GM19395 (cell line): ENCODE measurements at regions not wholly inside any gene's neighbourhood (a gene's known extent, or its start where the extent isn't known, plus 50 kb on each side); places are given as distances from the start of the nearest gene placed in this dataset.

ENCODE experiments used
- ATAC-seq: cut with Tn5 transposase; IDR thresholded peaks from one replicate; pipeline ENCODE4 v1.9.1; 2021; ENCODE audit warnings: mild to moderate bottlenecking, moderate library complexity; ENCODE audit not compliant: unreplicated experiment

DNA sequence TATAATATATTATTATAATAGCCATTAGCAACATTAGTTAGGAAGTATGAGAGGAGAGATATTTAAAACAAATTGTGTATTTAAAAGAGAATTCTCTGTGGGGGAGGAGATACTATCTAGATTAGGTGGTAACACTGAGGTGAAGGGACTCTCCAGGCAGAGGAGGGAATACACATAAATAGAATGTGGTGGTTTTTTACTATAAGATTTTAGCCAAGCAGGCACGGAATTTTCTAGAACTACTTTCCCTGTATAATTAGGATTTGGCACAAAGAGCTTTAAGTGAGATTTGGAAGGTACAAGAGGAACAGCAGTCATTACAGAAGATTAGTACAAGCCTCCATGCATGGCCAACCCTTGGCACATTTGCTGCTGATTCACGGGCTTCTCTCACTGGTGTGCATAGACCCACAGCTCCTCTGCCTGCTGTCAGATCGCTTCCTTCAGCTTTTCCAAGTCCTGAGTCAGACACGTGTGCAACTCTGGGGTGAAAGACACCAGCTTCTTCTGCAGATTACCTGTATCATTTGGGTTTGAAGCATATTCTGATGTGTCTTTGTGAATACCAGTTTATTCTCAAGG lies 685.5 kb downstream of the KCTD8 start:
- peak; percentile 59 for ATAC-seq

GRCh38 chr4:43765514-43765913 lies 683.1 kb downstream of the KCTD8 start:
- ATAC-seq, result no peak

DNA sequence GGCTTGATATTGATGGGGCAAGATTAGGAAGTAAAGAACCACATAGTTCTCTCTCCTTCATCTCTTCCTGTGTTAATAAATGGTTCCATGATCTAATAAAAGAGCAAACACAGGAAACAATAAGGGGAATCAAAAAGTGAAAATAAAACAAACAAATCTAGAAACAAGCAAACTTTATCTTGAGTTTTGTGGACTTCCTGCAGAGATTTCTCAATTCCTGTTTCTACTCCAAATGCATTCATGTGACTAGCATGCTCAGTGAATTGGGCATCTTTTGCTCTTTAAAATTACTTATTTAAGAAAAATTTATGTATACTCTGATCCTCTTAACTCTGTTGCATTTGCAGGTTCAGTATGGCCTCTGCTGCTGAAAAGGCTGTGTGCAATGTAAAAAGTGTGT lies 682.0 kb downstream of the KCTD8 start:
- no peak for ATAC-seq

DNA sequence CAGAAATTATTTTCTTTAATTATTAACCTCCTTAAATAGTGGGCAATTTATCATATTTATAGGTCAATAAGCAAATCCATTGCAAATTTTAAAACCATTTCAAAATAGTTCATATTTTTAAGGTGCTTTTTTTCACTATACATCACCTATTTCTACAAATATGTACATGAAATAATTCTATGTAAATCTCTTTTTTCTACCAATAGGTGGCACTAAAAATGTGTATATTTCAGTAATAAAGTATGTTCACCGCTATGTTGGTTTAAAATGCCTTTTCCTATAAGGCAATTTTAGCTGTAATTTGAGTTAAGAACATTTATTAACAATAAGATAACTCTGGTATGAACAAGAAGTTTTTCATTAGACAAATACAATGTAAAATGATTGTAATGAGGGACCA lies 672.2 kb downstream of the KCTD8 start:
- no peak for ATAC-seq

DNA sequence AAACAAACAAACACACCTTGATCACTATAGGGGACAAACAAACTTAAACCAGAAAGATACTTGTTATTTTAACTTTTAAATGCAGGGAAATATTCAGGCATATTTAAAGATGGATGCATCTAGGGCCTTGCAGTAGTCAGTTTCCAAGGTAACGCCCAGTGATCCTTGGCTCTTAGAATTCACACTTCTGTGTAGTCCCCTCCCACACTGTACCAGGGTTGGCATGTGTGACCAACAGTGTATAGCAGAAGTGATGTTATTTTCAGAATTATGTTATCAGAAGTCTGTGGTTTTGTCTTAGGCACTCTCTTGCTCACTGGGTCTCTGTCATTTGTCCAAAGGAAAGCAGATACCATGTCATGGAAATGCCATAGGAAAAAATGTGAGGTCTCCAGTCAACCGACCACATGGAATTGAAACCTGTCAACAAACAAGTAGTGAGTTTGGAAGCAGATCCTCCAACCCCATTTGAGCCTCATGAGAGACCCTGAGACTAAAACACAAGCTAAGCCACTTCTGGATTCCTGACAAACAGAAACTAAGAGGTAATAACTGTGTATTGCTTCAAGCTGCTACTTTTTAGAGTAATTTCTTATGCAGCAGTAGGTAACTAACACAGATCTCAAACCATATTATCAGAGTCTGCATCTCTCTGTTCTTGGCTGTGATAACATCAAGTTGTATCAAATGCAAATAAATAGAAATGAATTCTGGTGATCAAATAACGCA lies 670.3 kb downstream of the KCTD8 start:
- no peak for ATAC-seq

DNA sequence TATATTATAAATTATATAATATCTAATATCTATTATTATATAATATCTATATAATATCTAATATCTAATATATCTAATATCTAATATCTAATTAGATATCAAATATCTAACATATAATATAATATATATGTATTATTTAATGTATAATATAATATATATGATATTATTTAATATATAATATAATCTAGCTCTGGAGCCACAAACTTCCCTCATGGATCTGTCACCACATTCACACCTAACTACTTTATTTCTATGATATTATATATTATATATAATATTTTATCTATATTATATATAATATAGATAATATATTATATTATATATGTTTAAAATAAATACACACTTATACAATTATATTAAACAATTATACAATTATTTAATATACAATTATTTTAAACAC lies 667.5 kb downstream of the KCTD8 start:
- no peak for ATAC-seq

GRCh38 chr4:43782391-43782790 lies 666.2 kb downstream of the KCTD8 start:
- ATAC-seq, result no peak

GRCh38 chr4:43816116-43816515 lies 632.5 kb downstream of the KCTD8 start:
- ATAC-seq, result no peak

DNA sequence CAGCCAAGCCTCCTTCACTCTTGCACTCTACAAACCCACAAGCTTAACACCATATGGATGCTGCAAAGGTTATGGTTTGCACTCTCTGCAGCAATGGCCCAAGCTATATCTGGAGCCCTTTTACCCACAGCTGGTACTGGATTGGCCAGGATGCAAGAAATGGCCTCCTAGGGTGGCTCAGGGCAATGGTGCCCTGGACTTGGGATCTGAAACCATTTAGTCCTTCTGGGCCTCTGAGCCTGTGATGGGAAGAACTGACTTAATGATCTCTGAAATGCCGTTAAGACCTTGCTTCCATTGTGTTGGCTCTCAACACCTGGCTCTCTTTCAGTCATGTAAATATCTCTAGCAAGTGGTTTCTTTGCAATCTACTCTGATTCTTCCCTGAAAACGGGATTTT lies 626.0 kb downstream of the KCTD8 start:
- ATAC-seq, result no peak

DNA sequence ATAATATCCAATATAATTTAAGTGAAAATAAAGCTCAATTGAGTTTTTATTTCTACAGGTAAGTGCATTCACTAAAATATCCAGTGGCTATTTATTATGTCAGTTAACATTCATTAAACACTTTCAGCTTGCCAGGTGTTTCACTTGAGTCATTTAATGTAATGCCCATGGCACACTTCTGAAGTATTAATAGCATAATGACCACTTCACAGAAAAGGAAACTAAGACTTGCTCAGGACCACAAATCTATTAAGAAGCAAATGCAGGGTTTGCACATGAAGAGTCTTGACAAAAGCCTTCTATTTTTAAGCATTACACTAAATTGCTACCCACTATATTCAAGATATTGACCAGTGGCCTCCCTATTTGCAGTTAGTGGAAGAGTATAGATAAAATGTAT lies 612.7 kb downstream of the KCTD8 start:
- no peak for ATAC-seq

GRCh38 chr4:43837171-43837570 lies 611.4 kb downstream of the KCTD8 start:
- no peak for ATAC-seq

- ATAC-seq, result no peak
Observed at GRCh38 chr4:43837604-43838003, 611.0 kb downstream of the KCTD8 start.

DNA sequence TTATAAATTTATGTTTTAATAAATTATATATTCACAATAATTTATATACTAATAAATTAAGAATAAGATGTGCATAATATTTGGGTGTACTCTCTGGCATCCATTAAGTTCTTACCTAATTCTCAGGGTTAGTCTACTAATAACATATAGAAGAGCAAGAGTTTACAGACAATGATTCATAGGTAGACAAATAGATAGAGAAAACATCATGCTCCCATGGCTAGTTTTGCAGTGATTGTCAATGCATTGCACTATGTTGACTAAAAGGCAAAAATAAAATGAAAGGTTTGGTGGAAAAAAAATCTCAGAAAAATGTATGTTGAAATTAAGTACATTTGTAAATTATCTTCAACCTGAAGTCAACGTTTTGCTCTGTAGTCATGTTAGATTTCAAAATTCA lies 606.0 kb downstream of the KCTD8 start:
- no peak for ATAC-seq

DNA sequence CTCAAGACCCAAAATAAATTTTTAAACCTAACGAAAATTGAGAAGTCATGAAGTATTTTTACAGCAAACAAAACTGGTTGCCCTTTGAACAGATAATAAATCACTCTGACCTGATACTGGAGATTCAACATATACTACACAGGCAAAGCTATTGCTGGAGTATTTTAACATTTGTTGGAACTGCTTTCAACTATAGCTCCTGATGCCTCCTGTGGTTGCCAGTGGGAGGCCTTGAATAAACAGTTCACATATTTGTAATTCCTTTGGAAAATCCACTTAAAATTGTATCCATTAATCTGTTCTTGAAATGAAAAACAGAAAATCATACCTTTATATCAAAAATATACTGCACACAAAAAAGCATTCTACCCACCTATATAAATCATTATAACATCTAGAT lies 605.1 kb downstream of the KCTD8 start:
- no peak for ATAC-seq

DNA sequence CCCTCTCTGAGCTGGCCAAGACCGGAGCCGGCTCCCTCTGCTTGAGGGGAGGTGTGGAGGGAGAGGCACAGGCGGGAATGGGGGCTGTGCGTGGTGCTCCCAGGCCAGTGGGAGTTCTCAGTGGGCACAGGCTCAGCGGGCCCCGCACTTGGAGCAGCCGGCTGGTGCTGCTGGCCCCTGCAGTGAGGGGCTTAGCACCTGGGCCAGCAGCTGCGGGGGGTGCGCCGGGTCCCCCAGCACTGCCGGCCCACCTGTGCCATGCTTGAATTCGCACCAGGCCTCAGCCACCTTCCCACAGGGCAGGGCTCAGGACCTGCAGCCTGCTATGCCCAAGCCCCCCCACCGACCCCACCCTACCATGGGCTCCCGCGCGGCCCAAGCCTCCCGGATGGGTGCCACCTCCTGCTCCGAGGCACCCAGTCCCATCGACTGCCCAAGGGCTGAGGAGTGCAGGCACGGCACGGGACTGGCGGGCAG lies 602.5 kb downstream of the KCTD8 start:
- no peak for ATAC-seq

- no peak for ATAC-seq
Observed at GRCh38 chr4:43853565-43854264, 594.9 kb downstream of the KCTD8 start.

DNA sequence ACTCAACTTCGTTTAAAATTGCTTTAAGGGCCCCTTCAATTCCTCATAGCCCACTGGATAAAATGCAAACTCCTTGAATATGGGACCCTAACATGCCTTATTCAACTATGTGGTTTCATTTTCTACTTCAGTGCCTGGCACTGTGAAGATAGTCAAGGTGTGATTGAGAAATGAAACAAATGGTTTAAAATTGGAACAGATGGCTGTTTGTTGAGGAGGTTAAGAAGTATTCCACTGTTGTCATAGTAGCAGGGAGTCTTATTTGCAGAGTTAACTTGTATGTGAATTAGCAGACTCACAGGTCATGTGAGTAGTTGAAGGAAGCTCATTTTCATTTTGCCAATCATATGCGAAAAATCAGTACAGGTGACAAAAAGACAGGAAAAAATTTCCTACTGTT lies 593.3 kb downstream of the KCTD8 start:
- no peak for ATAC-seq

- no peak for ATAC-seq
Observed at GRCh38 chr4:43864616-43865146, 583.9 kb downstream of the KCTD8 start.

GRCh38 chr4:43867908-43868307 lies 580.7 kb downstream of the KCTD8 start:
- no peak for ATAC-seq

DNA sequence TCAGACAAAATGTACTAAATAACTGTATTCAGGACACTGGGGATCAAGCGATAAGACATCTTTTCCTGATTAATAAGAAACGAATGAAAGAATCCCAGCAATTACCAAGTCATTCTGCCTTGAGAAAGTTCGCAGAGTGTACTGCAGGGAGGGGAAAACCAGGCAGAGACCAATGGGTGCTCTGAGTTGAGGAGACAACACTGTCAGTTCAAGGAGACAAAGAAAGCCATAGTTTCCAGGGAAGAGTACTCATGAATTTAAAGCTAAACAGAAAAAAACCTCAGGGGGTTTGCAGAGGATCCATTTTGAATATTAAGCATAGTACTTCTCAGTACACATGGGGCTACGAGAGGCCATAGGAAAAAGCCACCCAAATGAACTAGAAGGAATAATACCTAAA lies 573.0 kb downstream of the KCTD8 start:
- ATAC-seq, result no peak

- no peak for ATAC-seq
Observed at GRCh38 chr4:43882470-43882869, 566.1 kb downstream of the KCTD8 start.

GRCh38 chr4:43886196-43886595 lies 562.4 kb downstream of the KCTD8 start:
- ATAC-seq, result no peak
